GM18907 (cell line): ENCODE measurements at regions not wholly inside any gene's neighbourhood (a gene's known extent, or its start where the extent isn't known, plus 50 kb on each side); places are given as distances from the start of the nearest gene placed in this dataset.

Experiments used
- ATAC-seq: cut with Tn5 transposase; IDR thresholded peaks from one replicate; pipeline ENCODE4 v1.9.1; 2021; ENCODE audit warnings: mild to moderate bottlenecking, moderate library complexity; ENCODE audit not compliant: unreplicated experiment

DNA sequence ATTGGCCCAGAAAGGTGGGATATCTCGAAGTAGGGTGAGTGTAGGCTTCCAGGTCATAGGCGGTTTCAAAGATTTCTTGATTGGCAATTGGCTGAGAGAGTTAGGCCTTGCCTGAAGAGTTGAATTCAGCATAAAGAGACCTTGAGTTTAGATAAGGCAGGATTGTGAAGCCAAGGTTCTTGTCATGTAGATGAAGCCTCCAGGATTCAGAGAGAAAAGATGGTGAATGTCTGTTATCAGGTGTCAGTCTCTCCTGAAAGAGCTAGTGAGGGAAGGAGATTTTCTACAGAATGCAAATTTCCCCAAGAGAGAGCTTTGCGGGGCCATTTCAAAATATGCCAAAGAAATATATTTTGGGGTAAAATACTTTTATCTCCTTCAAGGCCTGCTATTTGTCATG, 217.0 kb upstream of the TLE3 start:
- ATAC-seq, result no peak

DNA sequence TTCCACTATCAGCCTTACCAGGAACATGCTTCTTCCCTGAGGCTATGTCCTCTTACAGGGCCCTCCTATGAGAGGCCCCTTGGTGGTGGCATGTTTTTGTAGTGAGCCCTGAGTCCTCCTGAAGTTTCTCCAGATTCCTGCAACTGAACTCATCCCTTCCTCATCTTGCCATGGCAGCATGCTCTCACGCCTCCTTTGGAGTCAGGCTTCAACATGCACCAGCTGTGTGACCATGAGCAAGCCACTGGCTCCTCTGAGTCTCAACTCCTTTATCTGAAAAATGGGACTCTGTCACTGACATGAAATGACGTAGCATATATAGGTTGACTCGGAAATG, 216.3 kb upstream of the TLE3 start:
- no peak for ATAC-seq

DNA sequence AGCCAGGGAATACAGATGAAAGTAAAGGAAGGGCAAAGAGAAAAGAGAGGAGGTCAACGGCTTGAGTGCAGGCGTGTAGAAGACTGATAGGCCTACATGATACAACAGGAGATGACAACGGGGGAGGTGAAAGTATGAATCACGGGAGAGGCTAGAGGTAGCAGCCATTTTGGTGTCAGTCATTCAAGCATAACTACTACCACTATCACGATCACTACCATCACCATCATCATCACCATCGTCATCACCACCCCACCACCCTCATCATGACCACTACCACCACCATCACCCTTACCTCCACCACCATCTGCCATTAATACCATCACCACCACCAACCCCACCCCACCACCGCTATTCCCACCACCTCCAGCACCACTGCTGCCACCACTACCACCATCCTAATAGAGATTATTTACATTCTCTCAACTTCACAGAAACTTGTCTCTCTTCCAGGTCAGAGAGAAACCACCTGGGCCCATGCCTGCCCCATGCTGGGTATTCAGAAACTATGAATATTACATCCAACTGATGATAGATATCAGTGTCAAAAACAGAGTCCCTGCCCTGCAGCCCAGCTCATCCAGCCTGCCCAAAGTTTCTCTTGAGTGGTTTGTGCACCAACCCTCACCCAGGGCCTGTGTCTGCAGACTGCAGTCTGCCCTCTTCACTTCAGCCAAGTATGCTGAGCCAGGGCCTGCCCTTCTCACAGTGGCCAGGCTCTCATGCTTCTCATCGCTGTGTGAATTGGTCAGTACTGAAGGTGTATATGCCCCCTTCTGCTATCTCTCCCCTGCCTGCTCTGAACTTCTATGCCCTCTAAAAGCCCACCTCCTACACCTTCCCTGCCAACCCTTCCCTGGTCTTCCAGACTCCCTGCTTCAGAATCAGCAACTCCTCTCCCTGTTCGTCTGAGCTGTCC, 215.6 kb upstream of the TLE3 start:
- ATAC-seq, result no peak

DNA sequence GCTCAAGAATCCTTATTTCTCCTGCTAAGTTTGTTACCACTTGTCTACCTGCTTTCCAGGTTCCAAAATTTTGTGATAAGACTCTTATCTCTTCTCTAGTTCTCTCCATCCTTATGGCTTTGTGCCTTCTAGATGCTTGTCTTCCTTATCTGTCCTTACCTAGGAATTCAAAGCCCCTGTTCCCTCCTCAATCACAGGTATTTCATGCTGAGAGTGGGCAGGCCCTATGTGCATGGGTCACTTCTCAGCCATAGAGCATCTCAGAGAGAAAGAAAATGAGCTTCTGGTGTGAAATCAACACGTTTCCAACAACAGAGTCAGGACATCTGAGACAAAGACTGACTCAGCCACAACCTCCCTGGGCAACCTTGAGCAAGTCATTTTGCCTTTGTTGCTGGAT, 214.1 kb upstream of the TLE3 start:
- no peak for ATAC-seq

DNA sequence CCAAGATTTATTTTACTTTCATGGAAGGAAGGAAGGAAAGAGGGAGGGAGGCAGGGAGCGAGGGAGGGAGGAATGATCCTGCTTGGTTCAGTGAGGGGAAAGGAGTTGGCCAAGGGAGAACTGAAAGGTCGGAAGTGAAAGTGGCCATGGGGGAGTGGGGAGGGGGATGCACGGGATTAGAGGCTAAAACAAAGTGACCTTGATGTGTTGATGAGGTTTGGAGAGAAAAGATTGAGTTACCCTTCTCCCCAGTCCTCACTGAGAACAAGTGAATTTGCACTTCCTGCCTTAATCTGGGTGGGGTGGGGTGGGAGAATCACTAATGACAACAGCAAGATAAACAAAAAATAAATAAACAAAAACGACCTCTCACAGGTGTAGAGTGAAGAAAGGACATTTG, 212.0 kb upstream of the TLE3 start:
- ATAC-seq, result no peak

DNA sequence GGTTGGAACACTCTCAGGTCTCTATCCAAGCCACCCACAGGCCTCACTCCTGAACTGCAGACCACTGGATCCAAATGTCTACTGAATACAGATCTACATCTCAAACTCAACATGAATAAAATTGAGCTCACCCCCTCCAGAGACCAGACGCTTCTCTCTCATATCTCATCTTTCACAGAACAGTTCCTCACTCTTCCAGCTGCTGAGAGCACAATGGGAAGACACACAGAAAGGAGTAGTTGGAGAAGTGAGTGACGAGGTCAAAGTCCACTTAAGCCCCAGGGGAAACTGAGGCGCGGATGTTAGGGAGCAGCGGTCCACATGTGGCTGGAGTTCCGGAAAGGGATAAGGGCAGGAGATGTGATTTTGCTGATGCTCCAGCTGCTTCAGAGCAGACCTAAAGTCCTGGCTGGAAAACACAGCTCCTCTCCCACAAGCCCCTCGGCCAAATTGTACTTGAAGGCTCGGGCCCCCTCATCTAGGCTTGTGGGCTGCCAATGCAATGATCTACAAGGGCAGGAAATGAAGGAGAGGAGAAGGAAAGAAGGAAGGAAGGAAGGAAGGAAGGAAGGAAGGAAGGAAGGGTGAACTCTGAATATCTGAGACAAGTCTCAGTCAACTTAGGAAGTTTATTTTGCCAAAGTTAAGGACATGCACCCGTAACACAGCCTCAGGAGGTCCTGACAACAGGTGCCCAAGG, 211.2 kb upstream of the TLE3 start:
- no peak for ATAC-seq

DNA sequence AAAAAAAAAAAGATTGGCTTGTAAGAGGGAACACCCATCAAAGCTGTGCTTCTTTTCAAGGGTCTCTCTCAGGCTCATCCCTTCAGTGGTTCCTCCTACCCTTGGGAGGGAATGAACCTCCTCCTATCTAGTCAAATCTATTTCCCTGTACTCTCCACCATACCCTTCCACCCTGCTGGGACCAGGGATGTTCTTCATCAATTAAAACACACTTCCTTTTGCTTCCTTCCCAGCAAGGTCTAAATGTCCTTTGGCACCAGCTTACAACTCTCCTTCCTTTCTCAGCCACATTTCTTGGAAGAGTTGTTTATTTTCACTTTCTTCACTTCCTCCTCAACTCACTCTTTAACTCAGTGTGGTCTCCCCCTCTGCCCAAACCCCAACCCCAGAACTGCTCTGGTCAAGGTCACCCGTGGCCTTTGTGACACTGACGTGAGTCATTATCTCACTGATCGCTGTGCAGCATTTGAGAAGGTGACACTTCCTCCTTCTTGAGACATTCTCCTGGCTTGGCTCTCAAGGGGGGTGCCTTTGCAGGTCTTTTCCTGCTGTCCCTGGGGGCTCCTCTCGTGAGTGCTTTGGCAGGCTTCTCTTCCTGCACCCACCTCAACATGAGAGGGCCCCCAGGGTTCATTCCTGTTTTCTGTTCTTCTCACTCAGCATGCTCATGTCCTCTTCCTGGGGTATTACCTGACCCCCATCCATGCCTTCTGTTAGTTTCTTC, 210.5 kb upstream of the TLE3 start:
- ATAC-seq, result peak; percentile 82

DNA sequence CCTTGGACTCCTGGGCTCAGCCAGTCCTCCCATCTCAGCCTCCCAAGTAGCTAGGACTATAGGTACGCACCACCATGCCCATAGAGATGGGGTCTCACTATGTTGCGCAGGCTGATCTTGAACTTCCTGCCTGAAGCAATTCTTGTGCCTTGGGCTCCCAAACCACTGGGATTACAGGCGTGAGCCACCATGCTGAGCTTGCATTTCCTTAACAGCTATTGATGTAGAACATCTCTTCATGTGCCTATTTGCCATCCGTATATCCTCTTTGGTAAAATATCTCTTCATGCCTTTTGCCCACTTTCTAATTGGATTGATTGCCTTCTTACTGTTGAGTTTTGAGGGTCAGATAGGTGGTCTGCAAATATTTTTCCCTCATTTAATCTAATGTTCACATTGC, 208.9 kb upstream of the TLE3 start:
- no peak for ATAC-seq

DNA sequence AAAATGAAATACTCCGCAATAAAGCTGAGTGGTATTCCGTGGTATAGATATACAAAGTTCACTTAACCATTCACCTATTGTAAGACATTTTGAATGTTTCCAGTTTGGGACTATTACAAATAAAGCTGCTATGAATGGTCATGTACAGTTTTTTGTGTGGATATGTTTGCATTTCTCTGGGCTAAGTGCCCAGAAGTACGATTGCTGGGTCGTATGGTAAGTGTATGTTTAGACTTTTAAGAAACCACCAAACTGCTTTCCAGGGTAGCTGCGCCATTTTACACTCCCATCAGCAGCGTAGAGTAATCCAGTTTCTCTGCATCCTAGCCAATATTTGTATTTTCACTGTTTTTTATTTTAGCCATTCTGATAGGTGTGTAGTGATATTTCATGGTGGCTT, 208.4 kb upstream of the TLE3 start:
- no peak for ATAC-seq

DNA sequence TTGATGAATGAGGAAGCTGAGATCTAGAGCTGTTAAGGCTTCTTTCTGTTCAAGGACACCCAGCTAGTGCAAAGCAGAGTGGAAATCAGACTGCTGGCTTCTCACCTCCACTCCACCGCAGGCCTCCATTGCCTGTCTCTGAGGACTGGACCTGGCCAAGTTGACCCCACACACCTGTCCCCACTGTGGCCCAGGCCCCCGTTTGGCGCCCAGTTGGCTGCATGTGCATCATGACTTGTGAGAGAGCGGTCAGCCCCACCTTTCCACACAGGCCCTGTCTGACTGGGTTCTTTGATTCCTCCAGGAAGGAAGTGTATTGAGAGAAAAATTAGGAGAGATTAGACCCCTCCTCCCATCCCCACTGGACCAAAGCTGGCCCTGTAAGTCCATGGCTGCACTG, 206.3 kb upstream of the TLE3 start:
- ATAC-seq, result no peak

DNA sequence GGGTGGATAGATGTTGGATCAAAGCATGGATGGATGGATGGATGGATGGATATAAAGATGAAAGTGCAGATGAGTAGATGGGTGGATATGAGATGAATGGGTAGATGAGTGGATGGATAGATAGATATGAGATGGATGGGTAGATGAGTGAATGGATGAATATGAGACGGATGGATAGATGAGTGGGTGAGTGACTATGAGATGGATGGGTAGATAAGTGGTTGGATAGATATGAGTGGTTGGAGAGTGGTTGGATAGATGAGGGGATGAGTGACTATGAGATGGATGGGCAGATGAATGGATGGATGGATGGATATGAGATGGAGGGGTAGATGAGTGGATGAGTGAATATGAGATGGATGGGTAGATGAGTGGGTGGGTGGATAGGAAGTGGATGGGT, 204.6 kb upstream of the TLE3 start:
- ATAC-seq, result no peak

DNA sequence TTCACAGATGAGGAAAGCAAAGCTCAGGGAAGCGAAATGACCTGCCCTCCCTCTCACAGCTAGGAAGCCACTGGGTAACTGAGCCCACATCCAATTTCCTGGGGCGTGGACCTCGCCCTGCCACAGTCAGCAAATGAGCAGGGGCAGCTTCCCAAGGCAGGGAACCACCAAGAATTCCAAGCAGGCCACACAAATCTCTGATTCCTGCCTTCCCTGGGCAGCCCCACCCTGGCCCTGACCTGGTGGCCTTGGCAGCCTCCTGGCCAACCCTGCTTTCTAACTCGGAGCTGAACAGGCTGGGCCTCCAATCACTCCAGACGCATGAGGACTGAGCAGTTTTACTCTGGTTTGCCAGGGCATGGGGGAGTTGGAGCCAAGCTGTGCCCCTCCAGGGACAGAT, 203.7 kb upstream of the TLE3 start:
- no peak for ATAC-seq

DNA sequence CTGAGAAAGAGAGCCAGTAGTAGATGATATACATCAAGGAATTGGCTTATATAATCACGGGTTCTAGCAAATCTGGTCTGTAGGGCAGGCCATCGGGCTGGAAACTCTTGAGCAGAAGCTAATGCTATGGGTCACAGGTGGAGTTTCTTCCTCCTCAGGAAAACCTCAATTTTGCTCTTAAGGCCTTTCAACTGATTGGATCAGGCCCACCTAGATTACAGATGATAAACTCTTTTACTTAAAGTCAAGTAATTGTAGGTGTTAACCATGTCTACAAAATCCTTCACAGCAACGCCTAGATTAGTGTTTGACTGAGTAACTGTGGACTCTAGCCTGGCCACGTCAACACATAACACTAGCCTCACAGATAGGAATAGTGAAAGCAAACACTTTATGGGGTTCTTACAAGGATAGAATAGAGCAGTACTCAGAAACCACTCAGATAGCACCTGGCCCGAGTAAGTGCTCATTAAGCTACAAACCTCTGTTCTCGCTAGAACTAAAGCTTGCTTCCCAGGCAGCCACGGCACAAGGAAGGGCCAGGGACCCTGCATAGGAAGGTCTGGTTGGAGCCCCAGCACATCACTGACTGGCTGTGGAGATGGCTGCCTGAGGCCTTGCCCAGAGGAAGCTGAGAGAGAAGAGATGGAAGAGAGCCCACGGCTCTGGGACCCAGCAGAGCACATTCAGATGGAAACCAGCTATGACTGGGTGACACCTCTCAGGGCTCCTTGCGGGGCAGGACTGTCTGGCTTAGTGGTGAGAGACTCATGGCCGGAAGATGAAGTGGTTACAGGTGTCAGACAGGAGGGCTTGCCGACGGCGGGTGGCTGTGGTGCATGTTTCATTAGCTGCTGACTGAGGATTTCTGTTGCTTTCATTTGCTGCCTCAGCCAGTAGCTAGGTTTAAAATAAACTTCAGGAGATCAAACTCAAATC, 202.5 kb upstream of the TLE3 start:
- peak; percentile 96 for ATAC-seq

DNA sequence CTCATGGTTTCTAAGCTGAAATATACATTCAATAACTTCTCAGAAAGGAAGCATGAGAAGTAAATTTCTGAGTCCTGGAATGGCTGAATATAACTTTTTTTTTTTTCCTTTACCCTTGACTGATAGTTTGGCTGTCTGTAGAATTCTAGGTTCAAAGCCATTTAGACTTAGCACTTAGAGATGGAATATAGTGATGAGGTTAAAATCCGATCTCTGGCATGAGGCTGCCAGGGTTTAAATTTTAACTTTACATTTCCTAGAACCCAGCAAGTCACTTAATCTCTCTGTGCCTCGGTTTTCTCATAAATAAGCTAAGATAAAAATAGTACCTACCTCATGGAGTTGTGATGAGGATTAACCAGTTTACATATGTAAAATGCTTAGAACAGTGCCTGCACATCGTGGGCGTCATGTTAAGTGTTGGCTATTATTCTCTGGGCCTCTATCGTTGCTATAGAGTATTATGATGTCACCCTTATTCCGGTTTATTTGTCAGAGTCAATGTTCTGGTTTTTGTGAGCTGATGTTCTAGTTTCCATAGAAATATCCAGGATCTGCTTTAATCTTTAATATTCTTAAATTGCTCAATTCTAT, 199.8 kb upstream of the TLE3 start:
- no peak for ATAC-seq

DNA sequence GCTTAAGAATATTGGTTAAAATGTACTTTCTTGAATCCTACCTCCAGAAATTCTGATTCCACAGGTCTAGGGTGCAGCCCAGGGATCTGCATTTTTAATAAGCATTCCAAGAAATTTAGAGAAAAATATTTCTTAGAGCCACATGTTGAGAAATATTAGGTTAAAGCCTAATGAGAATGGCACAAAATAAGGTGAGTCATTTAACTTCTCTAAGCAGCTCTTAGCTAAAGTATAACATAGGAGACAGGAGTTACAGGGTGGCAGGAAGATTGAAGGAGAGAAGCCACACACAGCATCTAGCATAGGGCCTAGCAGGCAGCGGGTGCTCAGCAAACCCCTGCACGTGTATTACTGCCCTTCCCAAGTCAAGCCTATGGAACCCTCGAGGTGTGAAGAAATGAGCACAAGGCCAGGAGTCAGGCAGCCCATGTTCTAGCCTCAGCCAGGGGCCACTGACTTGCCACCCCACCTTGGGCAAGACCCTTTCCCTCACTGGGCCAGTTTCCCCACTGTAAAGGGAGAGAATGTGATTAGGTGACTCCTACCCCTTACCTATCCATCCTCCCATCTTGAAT, 197.1 kb upstream of the TLE3 start:
- no peak for ATAC-seq

DNA sequence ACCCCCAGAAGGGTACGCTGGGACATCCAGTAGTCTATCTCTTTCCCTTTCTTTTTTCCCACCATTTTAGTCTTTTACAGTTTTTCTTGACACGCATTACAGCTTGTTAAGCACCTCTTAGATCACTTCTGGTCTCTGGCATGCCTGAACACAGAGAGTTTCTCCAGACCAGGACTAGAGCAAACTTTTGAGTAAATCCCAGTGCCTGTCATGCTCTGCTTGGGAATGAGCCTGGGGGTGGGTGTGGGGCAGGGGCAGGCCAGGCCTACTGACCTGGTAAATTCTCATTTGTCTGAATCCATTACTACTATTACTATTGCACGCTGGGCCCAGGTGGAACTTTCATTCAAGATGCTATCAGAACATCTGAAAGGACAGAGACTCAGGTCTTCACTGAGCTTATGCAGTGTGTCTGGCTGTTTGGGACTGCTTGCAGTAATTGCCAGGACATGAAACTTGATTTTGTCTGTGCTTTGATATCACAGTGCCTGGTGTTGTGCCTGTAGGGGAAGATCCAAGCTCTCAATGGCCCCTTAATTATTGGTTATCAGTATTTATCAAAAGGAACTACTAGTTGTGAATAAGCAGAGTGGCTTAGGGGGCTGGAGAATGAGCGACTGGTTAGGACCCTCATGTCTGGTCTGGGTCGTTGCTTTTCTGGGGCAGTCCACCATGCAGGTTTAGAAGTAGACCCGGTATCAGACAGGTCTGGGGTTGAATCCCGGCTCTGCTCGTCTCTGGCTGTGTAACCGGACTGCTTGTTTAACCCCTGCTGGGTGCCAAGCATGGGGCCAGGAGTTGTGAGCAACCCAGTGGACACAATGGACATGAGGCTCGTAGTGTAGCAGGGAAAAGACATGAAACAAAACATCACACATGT, 196.1 kb upstream of the TLE3 start:
- no peak for ATAC-seq

DNA sequence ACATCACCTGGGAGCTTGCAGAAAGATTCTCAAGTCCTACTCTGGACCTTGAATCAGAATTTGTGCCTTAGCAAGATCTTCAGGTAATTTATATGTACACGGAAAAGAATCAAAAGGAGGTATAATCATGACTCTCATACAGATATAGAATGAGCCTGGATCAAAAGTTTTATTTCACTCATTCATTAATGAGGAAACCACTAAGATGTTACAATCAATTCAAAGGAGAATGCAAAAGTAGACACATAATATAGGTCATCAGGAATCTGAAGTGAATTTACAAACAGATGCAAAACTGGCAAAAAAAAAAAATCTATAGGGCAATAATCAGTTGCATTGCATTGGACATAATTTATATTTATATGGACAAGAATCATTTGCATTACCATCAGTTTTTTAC, 195.4 kb upstream of the TLE3 start:
- no peak for ATAC-seq

DNA sequence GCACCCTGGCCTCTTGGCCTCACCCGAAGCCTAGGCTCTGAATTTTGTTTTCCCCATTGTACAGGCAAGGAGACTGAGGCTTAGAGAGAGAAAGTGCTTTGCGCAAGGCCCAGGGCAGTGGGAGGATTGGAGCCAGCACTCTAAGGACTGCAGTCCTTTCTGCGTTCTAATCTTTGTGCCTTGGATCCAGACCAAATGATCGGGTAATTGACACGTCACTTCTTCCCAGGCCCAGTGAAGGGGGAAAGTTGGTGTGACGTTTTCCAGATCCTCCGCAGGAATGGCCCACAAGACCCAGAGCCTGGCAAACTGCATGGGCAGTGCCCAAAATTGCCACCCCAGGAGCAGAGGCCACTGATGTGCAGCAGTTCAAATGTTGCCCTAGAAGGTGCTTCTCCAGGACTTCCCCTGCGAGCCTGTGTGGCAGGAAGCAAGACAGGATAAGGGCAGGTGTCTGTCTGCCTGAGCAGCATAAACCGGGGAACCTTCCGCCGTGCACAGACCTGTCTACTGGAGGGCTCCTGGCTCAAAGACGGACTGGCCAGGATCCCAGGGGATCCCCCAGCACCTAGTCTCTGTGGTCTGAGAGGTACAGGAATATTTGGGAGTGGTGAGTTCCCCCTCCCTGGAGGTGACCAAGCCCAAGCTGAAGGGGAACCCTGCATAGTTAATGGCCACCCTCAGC, 194.5 kb upstream of the TLE3 start:
- no peak for ATAC-seq
